Pancreas (tissue), 10 donors: ENCODE measurements at regions not wholly inside any gene's neighbourhood (a gene's known extent, or its start where the extent isn't known, plus 50 kb on each side); places are given as distances from the start of the nearest gene placed in this dataset.

Experiments used
- ATAC-seq, 4 donors: fragments of 200-7000 bp; cut with Tn5 transposase; one replicate each; pipeline versions ENCODE4 v1.8.0 to v1.9.1; 2020; ENCODE audit warnings: mild to moderate bottlenecking in 4 of 4, moderate library complexity in 4 of 4
- DNase-seq, 6 donors: peaks; one replicate each; pipeline ENCODE4 v3.0.0-alpha.2; 2020
- FAIRE-seq: peaks from 2 replicates; lab custom pipeline; 2012; peaks lifted over from hg19 to GRCh38; lab: Jason Lieb, UNC
- H3K27ac ChIP-seq, 4 donors: fragments of 200-600 bp; sonication (generic); 1 replicate in 3 of 4; 2 replicates in 1 of 4; pipeline versions ENCODE4 v1.5.0 to v1.8.0; 2020
- H3K27me3 ChIP-seq, 4 donors: fragments of 200-600 bp; one replicate each; pipeline ENCODE4 v1.8.0; 2021
- H3K36me3 ChIP-seq, 3 donors: fragments of 200-600 bp; sonication (generic) in 1 of 3; one replicate each; pipeline versions ENCODE4 v1.5.0 to v1.8.0; 2020 to 2021
- H3K4me1 ChIP-seq, 3 donors: fragments of 200-600 bp; one replicate each; pipeline ENCODE4 v1.8.0; 2021
- H3K4me3 ChIP-seq, 4 donors: fragments of 200-600 bp; sonication (generic) in 2 of 4; one replicate each; pipeline versions ENCODE4 v1.5.0 to v1.8.0; 2020 to 2021
- H3K9me3 ChIP-seq, 4 donors: fragments of 200-600 bp; one replicate each; pipeline ENCODE4 v1.8.0; 2021
- WGBS, 2 donors: extraction: QIAGEN DNeasy Blood & Tissue Kit; methylation state at CpG; one replicate each; pipeline ENCODE4 v1.1.7; 2013; 5-methylcytosine and 5-hydroxymethylcytosine counted together
- intact Hi-C, 3 donors: fragments of 100-400 bp; cut with DNase I; formaldehyde crosslinking; loops; one replicate each; pipeline versions ENCODE4 v1.11.1 to v1.14.2; 2022
- TF ChIP-seq, protein P1 (sequence below), 4 donors: fragments of 200-600 bp; sonication (generic) in 3 of 4; IDR thresholded peaks; one replicate each; pipeline versions ENCODE4 v1.5.0 to v1.8.0; 2021; ENCODE audit warnings: antibody characterized with exemption in 4 of 4
- donor health status: healthy with polysubstance abuse.
- donor health status: DM: no; HTN: no; CAD: no; lungs with moderate emphysema.
- donor health status: DM: no; HTN: no; CAD: no.
- donor health status: control.
- donor health status: control.
- donor health status: Bipolar disorder and iron deficiency.
- donor health status: DM: yes; HTN: yes; CAD: no.
- donor health status: DM: no; HTN: no; CAD: no.
- donor health status: DM: no; HTN: no; CAD: no.
- donor health status: DM: yes; HTN: yes; CAD: no.

- no peak overlapping the region for H3K4me3 ChIP-seq
- TF ChIP-seq, protein P1, sequence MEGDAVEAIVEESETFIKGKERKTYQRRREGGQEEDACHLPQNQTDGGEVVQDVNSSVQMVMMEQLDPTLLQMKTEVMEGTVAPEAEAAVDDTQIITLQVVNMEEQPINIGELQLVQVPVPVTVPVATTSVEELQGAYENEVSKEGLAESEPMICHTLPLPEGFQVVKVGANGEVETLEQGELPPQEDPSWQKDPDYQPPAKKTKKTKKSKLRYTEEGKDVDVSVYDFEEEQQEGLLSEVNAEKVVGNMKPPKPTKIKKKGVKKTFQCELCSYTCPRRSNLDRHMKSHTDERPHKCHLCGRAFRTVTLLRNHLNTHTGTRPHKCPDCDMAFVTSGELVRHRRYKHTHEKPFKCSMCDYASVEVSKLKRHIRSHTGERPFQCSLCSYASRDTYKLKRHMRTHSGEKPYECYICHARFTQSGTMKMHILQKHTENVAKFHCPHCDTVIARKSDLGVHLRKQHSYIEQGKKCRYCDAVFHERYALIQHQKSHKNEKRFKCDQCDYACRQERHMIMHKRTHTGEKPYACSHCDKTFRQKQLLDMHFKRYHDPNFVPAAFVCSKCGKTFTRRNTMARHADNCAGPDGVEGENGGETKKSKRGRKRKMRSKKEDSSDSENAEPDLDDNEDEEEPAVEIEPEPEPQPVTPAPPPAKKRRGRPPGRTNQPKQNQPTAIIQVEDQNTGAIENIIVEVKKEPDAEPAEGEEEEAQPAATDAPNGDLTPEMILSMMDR (IDR thresholded peaks at IDR 0.05) = no peak
- no peaks in the 10 kb centered on the region for H3K9me3 ChIP-seq
- no peaks in the 10 kb centered on the region for H3K36me3 ChIP-seq
- H3K27ac ChIP-seq = no peak overlapping the region
- no peaks in the 10 kb centered on the region for H3K27me3 ChIP-seq
- no peak for DNase-seq
- intact Hi-C loops = no loop called here
- no peak for FAIRE-seq
- 32 to 48% methylated on average over 2 of the region's 2 CpGs for WGBS, 2 donors
- no peaks in the 10 kb centered on the region for H3K4me1 ChIP-seq
- ATAC-seq = no peak
Observed at GRCh38 chr11:92149996-92150395, 74.6 kb upstream of the FAT3 start.

DNA sequence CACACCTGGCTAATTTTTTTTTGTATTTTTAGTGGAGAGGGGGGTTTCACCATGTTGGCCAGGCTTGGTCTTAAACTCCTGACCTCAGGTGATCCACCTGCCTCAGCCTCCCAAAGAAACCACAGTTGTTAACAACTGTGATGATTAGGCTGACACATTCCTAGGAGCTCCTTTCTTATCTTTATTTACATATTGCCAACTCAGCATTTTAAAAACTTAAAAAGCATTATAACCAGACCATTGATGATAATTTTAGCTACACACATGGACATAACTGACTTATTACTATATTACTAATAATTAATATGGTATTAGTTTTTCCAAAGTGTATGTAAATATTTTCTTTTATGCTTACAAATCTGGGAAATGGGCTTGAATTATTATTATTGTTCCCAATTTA, 82.9 kb upstream of the FAT3 start:
- no peak for ATAC-seq
- H3K9me3 ChIP-seq = no peaks in the 10 kb centered on the region
- no peak overlapping the region for H3K27ac ChIP-seq
- no peak for DNase-seq
- intact Hi-C loops = no loop called here
- no peaks in the 10 kb centered on the region for H3K36me3 ChIP-seq
- TF ChIP-seq, protein P1 (IDR thresholded peaks at IDR 0.05) = no peak
- FAIRE-seq = no peak
- no peaks in the 10 kb centered on the region for H3K27me3 ChIP-seq
- H3K4me3 ChIP-seq = no peak overlapping the region
- H3K4me1 ChIP-seq = no peaks in the 10 kb centered on the region

GRCh38 chr11:92141159-92141558, 83.5 kb upstream of the FAT3 start:
- no peak for FAIRE-seq
- Histone ChIP-seq H3K36me3 (no peaks in the 10 kb centered on the region), H3K9me3 (no peaks in the 10 kb centered on the region), H3K4me3 (no peak overlapping the region), H3K27ac (no peak overlapping the region), H3K27me3 (no peaks in the 10 kb centered on the region), H3K4me1 (no peaks in the 10 kb centered on the region)
- WGBS, 2 donors = 57 to 61% methylated on average over 3 of the region's 3 CpGs
- intact Hi-C loops = no loop called here
- no peak for ATAC-seq
- DNase-seq = no peak
- TF ChIP-seq, protein P1 (IDR thresholded peaks at IDR 0.05) = no peak

DNA sequence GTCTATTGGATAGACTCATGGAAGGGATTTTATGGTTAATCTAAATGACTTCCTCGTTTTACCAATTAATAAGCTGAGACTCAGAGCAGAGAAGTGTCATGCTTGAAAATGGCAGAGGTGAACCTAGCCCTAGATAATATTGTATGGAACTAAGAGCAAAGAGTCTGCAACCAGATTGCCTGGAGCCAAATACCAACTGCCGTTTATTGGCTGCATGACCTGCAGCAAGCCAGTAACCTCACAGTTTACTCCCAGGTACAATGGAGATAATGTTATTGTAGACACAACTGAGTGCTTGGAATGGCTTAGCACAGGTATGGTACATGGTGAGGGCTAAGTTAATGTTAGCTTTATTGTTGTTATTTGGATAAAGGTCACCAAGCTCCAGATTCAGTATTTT, 84.6 kb upstream of the FAT3 start:
- TF ChIP-seq, protein P1 (IDR thresholded peaks at IDR 0.05) = no peak
- H3K4me3 ChIP-seq = no peak overlapping the region
- no peak for ATAC-seq
- no peaks in the 10 kb centered on the region for H3K4me1 ChIP-seq
- H3K9me3 ChIP-seq = no peaks in the 10 kb centered on the region
- no peaks in the 10 kb centered on the region for H3K27me3 ChIP-seq
- intact Hi-C loops = no loop called here
- FAIRE-seq = no peak
- no peak overlapping the region for H3K27ac ChIP-seq
- DNase-seq = no peak
- no peaks in the 10 kb centered on the region for H3K36me3 ChIP-seq
- 57 to 68% methylated on average over 2 of the region's 2 CpGs for WGBS, 2 donors

DNA sequence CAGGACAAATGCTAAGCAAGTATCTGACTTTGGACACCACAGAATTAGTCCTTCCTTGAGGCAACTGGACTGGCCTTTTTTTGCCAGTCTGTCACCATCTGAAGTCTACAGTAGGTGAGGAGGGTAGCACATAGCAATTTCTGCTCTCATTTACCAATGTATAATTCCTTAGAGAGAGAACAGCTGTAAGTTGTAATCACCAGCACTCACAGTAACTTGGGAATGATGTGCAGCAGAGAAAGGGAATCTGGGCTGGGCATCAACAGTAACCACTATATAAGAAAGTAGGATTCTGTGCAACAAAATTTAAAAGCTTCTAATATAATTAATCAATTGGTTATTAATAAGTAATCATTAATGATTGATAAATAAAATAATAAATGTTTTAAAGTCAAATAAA, 86.3 kb upstream of the FAT3 start:
- TF ChIP-seq, protein P1 (IDR thresholded peaks at IDR 0.05) = no peak
- H3K9me3 ChIP-seq = no peaks in the 10 kb centered on the region
- intact Hi-C loops = no loop called here
- no peaks in the 10 kb centered on the region for H3K36me3 ChIP-seq
- FAIRE-seq (no peak), DNase-seq (no peak), ATAC-seq (no peak)
- H3K4me3 ChIP-seq = no peak overlapping the region
- no peaks in the 10 kb centered on the region for H3K27me3 ChIP-seq
- no peak overlapping the region for H3K27ac ChIP-seq
- H3K4me1 ChIP-seq = no peaks in the 10 kb centered on the region
